ENCODE measurements at regions not wholly inside any gene's neighbourhood (a gene's known extent, or its start where the extent isn't known, plus 50 kb on each side); places are given as distances from the start of the nearest gene placed in this dataset.
"Not testable (repeated sequence)": the region's sequence is repeated elsewhere in the genome, so short reads cannot be mapped to it uniquely, and the experiment has no call there.

- H3K4me3 ChIP-seq (replicated peaks; ENCODE audit: low read depth, low read length) = no peak overlapping the region
- TF ChIP-seq, protein P1, sequence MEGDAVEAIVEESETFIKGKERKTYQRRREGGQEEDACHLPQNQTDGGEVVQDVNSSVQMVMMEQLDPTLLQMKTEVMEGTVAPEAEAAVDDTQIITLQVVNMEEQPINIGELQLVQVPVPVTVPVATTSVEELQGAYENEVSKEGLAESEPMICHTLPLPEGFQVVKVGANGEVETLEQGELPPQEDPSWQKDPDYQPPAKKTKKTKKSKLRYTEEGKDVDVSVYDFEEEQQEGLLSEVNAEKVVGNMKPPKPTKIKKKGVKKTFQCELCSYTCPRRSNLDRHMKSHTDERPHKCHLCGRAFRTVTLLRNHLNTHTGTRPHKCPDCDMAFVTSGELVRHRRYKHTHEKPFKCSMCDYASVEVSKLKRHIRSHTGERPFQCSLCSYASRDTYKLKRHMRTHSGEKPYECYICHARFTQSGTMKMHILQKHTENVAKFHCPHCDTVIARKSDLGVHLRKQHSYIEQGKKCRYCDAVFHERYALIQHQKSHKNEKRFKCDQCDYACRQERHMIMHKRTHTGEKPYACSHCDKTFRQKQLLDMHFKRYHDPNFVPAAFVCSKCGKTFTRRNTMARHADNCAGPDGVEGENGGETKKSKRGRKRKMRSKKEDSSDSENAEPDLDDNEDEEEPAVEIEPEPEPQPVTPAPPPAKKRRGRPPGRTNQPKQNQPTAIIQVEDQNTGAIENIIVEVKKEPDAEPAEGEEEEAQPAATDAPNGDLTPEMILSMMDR (IDR thresholded peaks at IDR 0.05; ENCODE audit: low read depth, low read length, missing control alignments) = no peak
- no peak for DNase-seq (ENCODE audit: extremely low read depth, low read depth)
Measured at GRCh38 chr10:106380706-106381105, 783.8 kb downstream of the SORCS1 start.

- TF ChIP-seq, protein P1 (IDR thresholded peaks at IDR 0.05; ENCODE audit: low read depth, low read length, missing control alignments) = no peak
- DNase-seq (ENCODE audit: extremely low read depth, low read depth) = no peak
- no peak overlapping the region for H3K4me3 ChIP-seq (replicated peaks; ENCODE audit: low read depth, low read length)
Measured at GRCh38 chr10:106378251-106378650, 786.3 kb downstream of the SORCS1 start.

DNA sequence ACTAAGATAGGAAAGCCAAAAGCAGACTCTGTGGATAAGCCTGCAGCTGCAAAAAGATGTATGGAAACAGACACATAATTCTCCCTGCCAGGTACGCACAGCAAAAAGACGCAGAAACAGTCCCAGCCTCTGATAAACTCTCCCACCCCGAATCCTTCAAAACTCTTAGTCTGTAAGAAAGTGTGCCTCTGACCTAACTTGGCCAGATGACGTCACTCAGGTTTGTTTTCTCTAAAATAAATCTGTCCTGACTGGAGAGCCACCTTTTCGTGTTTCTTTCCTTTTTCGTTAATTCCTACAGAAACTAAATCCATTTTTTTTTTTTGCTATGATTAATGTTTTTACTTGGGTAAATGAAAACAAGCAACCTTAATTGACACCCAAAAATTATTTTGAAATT is 793.8 kb downstream of the SORCS1 start:
- DNase-seq (ENCODE audit: extremely low read depth, low read depth) = no peak
- no peak overlapping the region for H3K4me3 ChIP-seq (replicated peaks; ENCODE audit: low read depth, low read length)
- TF ChIP-seq, protein P1 (IDR thresholded peaks at IDR 0.05; ENCODE audit: low read depth, low read length, missing control alignments) = no peak

DNA sequence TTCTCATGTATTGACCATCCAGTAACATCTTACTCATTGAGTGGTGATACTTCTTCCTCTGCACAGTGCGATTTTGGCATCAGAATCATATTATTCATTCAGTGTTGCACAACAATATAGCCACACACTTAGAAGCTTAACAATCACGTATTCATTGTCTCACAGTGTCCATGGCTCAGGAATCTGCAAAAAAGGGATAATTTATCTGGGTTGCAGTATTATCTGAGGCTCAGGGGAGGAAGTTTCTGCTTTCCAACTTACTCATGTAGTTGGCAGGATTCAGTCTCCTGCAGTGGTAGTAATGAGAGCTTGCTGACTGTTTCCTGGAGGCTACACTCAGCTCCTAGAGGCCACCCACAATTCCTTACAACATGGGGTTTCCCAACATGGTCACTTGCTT is 803.6 kb downstream of the SORCS1 start:
- no peak overlapping the region for H3K4me3 ChIP-seq (replicated peaks; ENCODE audit: low read depth, low read length)
- peak; percentile 2 for DNase-seq (ENCODE audit: extremely low read depth, low read depth)
- TF ChIP-seq, protein P1 (IDR thresholded peaks at IDR 0.05; ENCODE audit: low read depth, low read length, missing control alignments) = no peak

DNA sequence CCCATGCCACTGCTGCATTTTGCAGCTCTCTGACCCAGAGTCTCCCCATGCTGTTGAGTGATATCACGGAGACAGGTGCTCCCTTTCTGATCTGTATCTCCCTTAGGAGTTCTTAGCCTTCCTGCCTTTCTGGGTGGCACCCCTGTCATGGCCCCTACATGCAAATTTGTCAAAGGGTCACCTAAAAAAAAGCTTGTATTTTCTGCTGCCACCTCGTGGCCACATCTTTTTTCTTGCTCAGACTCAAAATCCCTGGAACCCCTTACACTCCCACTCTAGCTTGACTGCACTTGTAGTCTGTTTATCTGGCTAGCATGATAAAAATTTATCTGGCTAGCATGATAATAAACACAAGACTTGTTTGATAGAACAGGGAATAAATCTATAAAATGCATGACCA is 809.1 kb downstream of the SORCS1 start:
- DNase-seq (ENCODE audit: extremely low read depth, low read depth) = no peak
- H3K4me3 ChIP-seq (replicated peaks; ENCODE audit: low read depth, low read length) = no peak overlapping the region
- TF ChIP-seq, protein P1 (IDR thresholded peaks at IDR 0.05; ENCODE audit: low read depth, low read length, missing control alignments) = peak; percentile 25

GRCh38 chr10:106348933-106349332 is 815.6 kb downstream of the SORCS1 start:
- no peak for DNase-seq (ENCODE audit: extremely low read depth, low read depth)
- TF ChIP-seq, protein P1 (IDR thresholded peaks at IDR 0.05; ENCODE audit: low read depth, low read length, missing control alignments) = no peak
- no peak overlapping the region for H3K4me3 ChIP-seq (replicated peaks; ENCODE audit: low read depth, low read length)

- H3K4me3 ChIP-seq (replicated peaks; ENCODE audit: low read depth, low read length) = no peak overlapping the region
- DNase-seq (ENCODE audit: extremely low read depth, low read depth) = no peak
- TF ChIP-seq, protein P1 (IDR thresholded peaks at IDR 0.05; ENCODE audit: low read depth, low read length, missing control alignments) = no peak
Measured at GRCh38 chr10:106347547-106347946, 817.0 kb downstream of the SORCS1 start.

DNA sequence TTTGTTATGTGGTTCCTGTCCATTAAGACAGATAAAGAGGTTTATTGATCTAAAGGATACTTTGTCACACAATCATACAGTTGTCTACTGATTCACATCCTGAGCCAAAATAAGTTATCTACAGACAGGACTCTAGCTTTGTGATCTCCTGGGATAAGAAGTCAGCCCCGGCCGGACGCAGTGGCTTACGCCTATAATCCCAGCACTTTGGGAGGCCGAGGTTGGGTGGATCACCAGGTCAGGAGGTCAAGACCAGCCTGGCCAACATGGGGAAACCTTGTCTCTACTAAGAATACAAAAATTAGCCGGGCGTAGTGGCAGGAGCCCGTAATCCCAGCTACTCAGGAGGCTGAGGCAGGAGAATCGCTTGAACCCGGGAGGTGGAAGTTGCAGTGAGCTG is 821.0 kb downstream of the SORCS1 start:
- not testable (repeated sequence) for DNase-seq (ENCODE audit: extremely low read depth, low read depth); H3K4me3 ChIP-seq (replicated peaks; ENCODE audit: low read depth, low read length)

Data from HFF-Myc (cell line).